Spleen (tissue), 11 donors: ENCODE measurements at regions not wholly inside any gene's neighbourhood (a gene's known extent, or its start where the extent isn't known, plus 50 kb on each side); places are given as distances from the start of the nearest gene placed in this dataset.

Experiments
- DNase-seq: peaks from one replicate; pipeline ENCODE4 v3.0.0-alpha.2; 2020
- H3K27ac ChIP-seq, 8 donors: fragments of 200-600 bp; sonication (generic) in 7 of 8; 1 replicate in 4 of 8; 2 replicates in 4 of 8; pipeline versions ENCODE4 v1.5.0 to v1.8.0; 2016 to 2021; ENCODE audit warnings: inconsistent platforms in 4 of 8, mild to moderate bottlenecking in 4 of 8, moderate library complexity in 1 of 8
- H3K27me3 ChIP-seq, 7 donors: fragments of 200-600 bp; sonication (generic) in 6 of 7; replicated peaks in 1 of 7; 1 replicate in 4 of 7; 2 replicates in 3 of 7; pipeline versions ENCODE4 v1.5.0 to v1.8.0; 2016 to 2021; ENCODE audit warnings: inconsistent platforms in 3 of 7, mild to moderate bottlenecking in 1 of 7
- H3K36me3 ChIP-seq, 6 donors: fragments of 200-600 bp; sonication (generic) in 5 of 6; 1 replicate in 4 of 6; 2 replicates in 2 of 6; pipeline versions ENCODE4 v1.5.0 to v1.8.0; 2016 to 2021; ENCODE audit warnings: inconsistent platforms in 2 of 6
- H3K4me1 ChIP-seq, 6 donors: fragments of 200-600 bp; sonication (generic) in 5 of 6; 1 replicate in 3 of 6; 2 replicates in 3 of 6; pipeline versions ENCODE4 v1.5.0 to v1.8.0; 2016 to 2021; ENCODE audit warnings: inconsistent platforms in 3 of 6
- H3K4me3 ChIP-seq, 8 donors: fragments of 200-600 bp; sonication (generic) in 7 of 8; 1 replicate in 4 of 8; 2 replicates in 4 of 8; pipeline versions ENCODE4 v1.5.0 to v1.8.0; 2016 to 2021; ENCODE audit warnings: inconsistent platforms in 4 of 8, mild to moderate bottlenecking in 4 of 8, moderate library complexity in 2 of 8
- H3K9me3 ChIP-seq, 8 donors: fragments of 200-600 bp; sonication (generic) in 7 of 8; 1 replicate in 4 of 8; 2 replicates in 4 of 8; pipeline versions ENCODE4 v1.5.0 to v1.8.0; 2016 to 2021; ENCODE audit warnings: inconsistent platforms in 4 of 8
- CTCF ChIP-seq, 11 experiments: fragments of 200-600 bp in 7 of 11; fragments of 450-650 bp in 4 of 11; sonication (generic) in 4 of 11; IDR thresholded peaks in 8 of 11; conservative IDR thresholded peaks in 3 of 11; 1 replicate in 7 of 11; 2 replicates in 4 of 11; pipeline versions ENCODE4 v1.4.0 to v1.8.0; 2016 to 2021; ENCODE audit warnings: antibody characterized with exemption in 11 of 11, inconsistent platforms in 4 of 11, mild to moderate bottlenecking in 1 of 11
- POLR2A ChIP-seq, 3 donors: fragments of 450-650 bp; IDR thresholded peaks; one replicate each; pipeline ENCODE4 v1.5.1; 2017; ENCODE audit warnings: antibody characterized with exemption in 3 of 3, mild to moderate bottlenecking in 1 of 3
- POLR2AphosphoS5 ChIP-seq, 3 donors: sonication (generic); formaldehyde crosslinking; IDR thresholded peaks; one replicate each; pipeline ENCODE4 v1.5.1; 2017; ENCODE audit warnings: antibody characterized with exemption in 3 of 3
- WGBS, 5 donors: extraction: QIAGEN DNeasy Blood & Tissue Kit in 3 of 5; methylation state at CpG; one replicate each; pipeline versions ENCODE4 v1.1.5 to v1.1.7; 2013 to 2018; 5-methylcytosine and 5-hydroxymethylcytosine counted together
- intact Hi-C: fragments of 100-400 bp; cut with DNase I; formaldehyde crosslinking; loops from one replicate; pipeline ENCODE4 v1.15.0; 2023; ENCODE audit warnings: low total_unique reads
- donor health status: healthy with polysubstance abuse.
- donor health status: DM: no; HTN: no; CAD: no; lungs with moderate emphysema.
- donor health status: DM: no; HTN: no; CAD: no.
- donor health status: Bipolar disorder and iron deficiency.
- donor health status: healthy.
- donor health status: DM: no; HTN: no; CAD: no.
- donor health status: DM: yes; HTN: yes; CAD: no.

GRCh38 chr11:128182844-128183243 lies 404.5 kb downstream of the ETS1 start:
- H3K4me1 ChIP-seq = peaks cover 0 to 20% (median 12%) of the 10 kb centered on the region in 6 donors
- no peaks in the 10 kb centered on the region for H3K36me3 ChIP-seq
- H3K4me3 ChIP-seq = no peak overlapping the region
- no peak for DNase-seq
- no peaks in the 10 kb centered on the region for H3K27me3 ChIP-seq
- peak overlapping the region in 4 of 8 donors; percentile 1 to 85 (median 45) for H3K27ac ChIP-seq
- peaks cover 0 to 11% (median 0%) of the 10 kb centered on the region in 8 donors for H3K9me3 ChIP-seq
- 68 to 79% (median 74%) methylated on average over 1 of the region's 1 CpG for WGBS, 5 donors
- TF ChIP-seq POLR2A (IDR thresholded peaks at IDR 0.05) (no peak), POLR2AphosphoS5 (IDR thresholded peaks at IDR 0.05) (no peak), CTCF (IDR thresholded peaks at IDR 0.05 in 8 of 11, conservative IDR thresholded peaks at IDR 0.05 in 3 of 11) (no peak)
- intact Hi-C loops = loop anchor here (5.0 kb wide), 1 partner anchor 449 kb away; no protein-coding TSS in a partner anchor

- no peak for DNase-seq
- Histone ChIP-seq H3K36me3 (no peaks in the 10 kb centered on the region), H3K4me3 (no peak overlapping the region), H3K27me3 (no peaks in the 10 kb centered on the region), H3K27ac (peak overlapping the region in 4 of 8 donors; percentile 60 to 85 (median 76)), H3K9me3 (peaks cover 0 to 11% (median 0%) of the 10 kb centered on the region in 8 donors), H3K4me1 (peaks cover 0 to 20% (median 12%) of the 10 kb centered on the region in 6 donors)
- TF ChIP-seq POLR2AphosphoS5 (IDR thresholded peaks at IDR 0.05) = no peak
- no peak for TF ChIP-seq CTCF (IDR thresholded peaks at IDR 0.05 in 8 of 11, conservative IDR thresholded peaks at IDR 0.05 in 3 of 11)
- TF ChIP-seq POLR2A (IDR thresholded peaks at IDR 0.05) = no peak
- intact Hi-C loops = loop anchor here (5.0 kb wide), 1 partner anchor 450 kb away; no protein-coding TSS in a partner anchor
- 92 to 98% (median 96%) methylated on average over 5 of the region's 5 CpGs for WGBS, 5 donors
Observed at GRCh38 chr11:128181984-128182383, 405.4 kb downstream of the ETS1 start.

GRCh38 chr11:128181088-128181480 lies 406.3 kb downstream of the ETS1 start:
- H3K9me3 ChIP-seq = peaks cover 0 to 8% (median 0%) of the 10 kb centered on the region in 8 donors
- H3K27me3 ChIP-seq = no peaks in the 10 kb centered on the region
- intact Hi-C loops = loop anchor here (5.0 kb wide), 1 partner anchor 451 kb away; no protein-coding TSS in a partner anchor
- H3K4me1 ChIP-seq = peaks cover 0 to 20% (median 12%) of the 10 kb centered on the region in 6 donors
- WGBS, 5 donors = 46 to 88% (median 68%) methylated on average over 4 of the region's 4 CpGs
- no peak overlapping the region for H3K4me3 ChIP-seq
- H3K27ac ChIP-seq = peak overlapping the region; percentile 1 to 85 (median 68)
- H3K36me3 ChIP-seq = no peaks in the 10 kb centered on the region
- TF ChIP-seq POLR2AphosphoS5 (IDR thresholded peaks at IDR 0.05) (peak in 2 of 3 donors; percentile 2 to 40), CTCF (IDR thresholded peaks at IDR 0.05 in 8 of 11, conservative IDR thresholded peaks at IDR 0.05 in 3 of 11) (no peak)
- DNase-seq = no peak

- no peak overlapping the region for H3K4me3 ChIP-seq
- 53 to 71% (median 69%) methylated on average over 5 of the region's 5 CpGs for WGBS, 5 donors
Observed at GRCh38 chr11:128180441-128181087, 406.8 kb downstream of the ETS1 start.

More at GRCh38 chr11:128180441-128181087, 406.8 kb downstream of the ETS1 start:
- Histone ChIP-seq H3K9me3 (peaks cover 0 to 8% (median 0%) of the 10 kb centered on the region in 8 donors), H3K27me3 (no peaks in the 10 kb centered on the region), H3K36me3 (no peaks in the 10 kb centered on the region), H3K4me1 (peaks cover 0 to 20% (median 12%) of the 10 kb centered on the region in 6 donors), H3K27ac (peak overlapping the region; percentile 1 to 85 (median 68))
- intact Hi-C loops = loop anchor here (5.0 kb wide), 1 partner anchor 452 kb away; no protein-coding TSS in a partner anchor
- DNase-seq = no peak
- TF ChIP-seq CTCF (IDR thresholded peaks at IDR 0.05 in 8 of 11, conservative IDR thresholded peaks at IDR 0.05 in 3 of 11) = no peak
- peak in 2 of 3 donors; percentile 49 to 56 for TF ChIP-seq POLR2AphosphoS5 (IDR thresholded peaks at IDR 0.05)
